Kidney tubule cell (primary cell): ENCODE measurements at regions not wholly inside any gene's neighbourhood (a gene's known extent, or its start where the extent isn't known, plus 50 kb on each side); places are given as distances from the start of the nearest gene placed in this dataset.
"Not testable (repeated sequence)": the region's sequence is repeated elsewhere in the genome, so short reads cannot be mapped to it uniquely, and the experiment has no call there.

Experiments used
- DNase-seq: peaks from one replicate; pipeline ENCODE4 v3.0.0-alpha.2; 2018; ENCODE audit warnings: low spot score

DNA sequence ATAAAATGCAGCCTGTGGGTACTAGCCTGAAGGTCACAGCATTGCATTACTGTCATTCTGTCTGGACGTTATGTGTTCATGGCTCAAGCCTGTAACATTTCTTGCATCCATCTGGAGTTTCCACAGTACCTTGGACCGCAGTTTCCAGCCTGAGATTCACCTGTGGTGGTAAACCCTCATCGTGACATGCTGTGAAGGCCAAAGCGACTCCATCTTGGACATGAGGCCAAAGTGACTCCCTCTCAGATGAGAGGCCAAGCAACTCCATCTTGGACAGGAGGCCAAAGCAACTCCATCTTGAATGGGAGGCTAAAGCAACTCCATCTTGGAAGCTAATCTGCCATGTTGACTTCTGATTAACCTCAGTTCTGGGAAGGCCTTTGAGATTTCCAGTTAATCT, 257.7 kb upstream of the MYT1L start:
- no peak for DNase-seq

DNA sequence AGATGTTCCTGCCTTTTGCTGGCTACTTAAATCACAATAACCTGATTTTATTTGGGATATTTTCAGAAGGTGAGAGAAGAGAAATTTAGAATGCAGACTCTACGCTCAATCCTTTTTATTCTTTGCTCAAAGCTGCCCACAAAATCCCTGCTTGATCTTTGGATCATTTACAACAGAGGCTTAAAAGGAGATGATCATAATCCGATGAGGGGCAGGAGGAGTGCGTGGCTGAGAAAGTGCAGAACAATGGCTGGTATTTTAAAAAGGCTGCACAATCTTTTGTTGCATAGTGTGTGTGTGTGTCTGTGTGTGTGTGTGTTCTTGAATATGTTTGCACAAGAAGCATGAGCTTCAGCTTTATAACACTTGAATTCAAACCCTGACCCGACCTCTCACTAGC, 256.3 kb upstream of the MYT1L start:
- DNase-seq: no peak

DNA sequence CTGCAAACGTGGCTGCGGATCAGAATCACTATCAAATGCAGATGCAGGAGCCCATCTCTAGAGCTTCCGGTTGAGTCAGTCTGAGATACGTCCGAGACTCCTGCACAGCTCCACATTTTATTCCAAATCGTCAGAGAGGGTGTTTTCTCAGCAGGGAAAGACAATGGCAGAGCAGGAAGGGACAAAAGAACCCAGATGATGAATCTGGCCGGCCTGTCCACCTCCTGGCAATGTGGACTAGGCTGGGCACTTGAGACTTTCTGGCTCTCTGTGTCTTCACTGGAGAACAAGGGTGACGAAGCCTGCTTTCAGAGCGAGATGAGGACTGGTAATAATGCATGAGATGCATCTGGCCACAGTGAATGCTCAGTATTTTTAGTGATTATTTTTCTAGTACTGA, 255.9 kb upstream of the MYT1L start:
- no peak for DNase-seq

DNA sequence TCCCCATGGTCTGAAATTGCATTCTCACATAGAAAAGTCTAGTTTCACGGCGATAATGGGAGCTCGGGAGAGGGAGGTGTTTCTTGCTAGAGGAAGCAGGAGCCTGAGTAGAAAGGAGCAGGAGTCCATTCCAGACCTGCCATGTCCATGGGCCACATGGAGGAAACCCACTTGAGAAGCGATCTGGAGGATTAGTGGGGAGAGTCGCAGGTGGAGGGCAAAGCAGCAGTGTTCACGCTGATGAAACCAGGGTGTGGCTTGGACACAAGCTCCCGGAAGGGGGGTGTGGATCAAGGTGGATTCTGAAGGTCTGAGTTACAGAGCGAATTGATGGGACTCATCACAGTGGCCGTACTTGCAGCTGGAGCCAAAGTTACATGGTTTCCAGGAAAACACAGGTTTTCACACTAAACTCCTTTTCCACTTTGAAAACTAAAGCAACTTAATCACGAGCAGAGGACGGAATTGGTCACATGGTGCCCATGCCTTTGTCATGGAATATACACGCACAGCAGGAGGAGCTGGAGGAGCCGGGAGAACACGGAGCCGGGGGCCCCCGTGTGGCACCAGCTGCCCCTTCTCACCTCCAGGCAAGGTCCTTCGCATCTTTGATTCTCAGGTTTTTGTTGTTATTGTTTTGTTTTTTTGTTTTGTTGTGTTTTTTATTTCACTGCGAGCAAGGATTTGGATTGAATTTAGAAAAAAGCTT, 255.1 kb upstream of the MYT1L start:
- no peak for DNase-seq

DNA sequence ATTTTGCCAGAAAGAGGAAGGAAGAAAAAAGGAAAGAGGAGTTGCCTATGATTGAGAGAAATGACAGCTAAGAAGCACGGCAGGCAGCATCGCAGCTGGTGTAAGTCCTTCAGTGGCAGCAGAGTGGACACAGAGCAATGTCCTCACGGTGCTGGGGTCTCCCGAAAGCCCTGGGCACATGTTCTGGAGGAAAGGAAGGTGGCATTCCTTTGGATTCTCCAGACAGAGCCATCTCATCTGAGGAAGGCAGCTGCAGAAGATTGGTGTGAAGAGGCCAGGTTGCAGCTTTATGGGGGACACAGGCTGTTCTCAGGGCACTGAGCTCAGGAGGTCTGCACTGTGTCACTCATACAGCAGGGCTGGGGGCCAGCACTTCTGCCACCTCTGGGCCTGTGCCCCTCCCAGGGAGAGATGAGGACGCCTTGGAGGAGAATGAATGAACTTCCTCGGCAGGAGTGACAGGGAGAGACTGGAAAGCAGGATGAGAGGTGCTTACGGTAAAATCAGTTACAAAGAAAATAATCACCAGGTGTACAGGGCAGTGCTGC, 252.0 kb upstream of the MYT1L start:
- DNase-seq: no peak

DNA sequence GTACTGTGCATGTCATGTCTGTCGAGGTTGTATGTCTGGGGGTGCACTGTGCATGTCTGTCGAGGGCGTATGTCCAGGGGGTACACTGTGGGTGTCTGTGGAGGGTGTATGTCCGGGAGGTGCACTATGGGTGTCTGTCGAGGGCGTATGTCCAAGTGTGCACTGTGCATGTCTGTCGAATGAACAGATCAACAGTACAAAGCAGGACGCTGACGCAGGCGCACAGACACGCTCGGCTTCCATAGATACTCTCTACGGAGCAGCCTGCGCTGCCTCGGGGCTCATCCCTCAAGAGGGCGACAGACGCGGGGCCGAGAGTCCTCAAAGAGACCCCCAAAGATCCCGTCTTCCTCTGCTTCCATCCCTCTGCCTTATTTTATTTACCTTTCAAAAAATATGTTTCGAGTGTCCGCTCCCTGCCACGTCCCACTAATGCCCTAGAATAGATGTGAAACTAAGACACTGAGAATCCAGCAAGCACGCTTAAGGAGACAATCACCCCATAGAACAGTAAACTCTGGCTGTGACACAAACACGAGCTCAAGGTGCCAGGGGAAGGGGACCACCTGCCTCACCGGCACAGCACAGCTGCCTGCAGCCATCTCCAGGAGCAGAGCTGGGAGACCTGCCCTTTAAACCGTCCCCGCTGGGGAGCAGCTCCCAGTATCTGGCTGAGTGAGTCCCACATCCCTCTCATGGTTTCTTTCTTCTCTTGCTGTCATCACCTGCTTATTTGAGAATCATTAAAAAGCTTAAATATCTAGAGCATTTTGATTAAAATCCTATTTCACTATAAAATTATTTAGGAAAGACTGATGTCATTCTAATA, 250.5 kb upstream of the MYT1L start:
- DNase-seq: no peak

DNA sequence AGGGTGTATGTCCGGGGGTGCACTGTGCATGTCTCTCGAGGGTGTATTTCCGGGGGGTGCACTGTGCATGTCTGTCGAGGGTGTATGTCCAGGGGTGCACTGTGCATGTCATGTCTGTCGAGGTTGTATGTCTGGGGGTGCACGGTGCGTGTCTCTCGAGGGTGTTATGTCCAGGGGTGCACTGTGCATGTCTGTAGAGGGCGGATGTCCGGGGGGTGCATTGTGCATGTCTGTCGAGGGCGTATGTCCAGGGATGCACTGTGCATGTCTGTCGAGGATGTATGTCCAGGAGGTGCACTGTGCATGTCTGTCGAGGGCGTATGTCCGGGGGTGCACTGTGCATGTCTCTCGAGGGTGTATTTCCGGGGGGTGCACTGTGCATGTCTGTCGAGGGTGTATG, 249.8 kb upstream of the MYT1L start:
- not testable (repeated sequence) for DNase-seq

DNA sequence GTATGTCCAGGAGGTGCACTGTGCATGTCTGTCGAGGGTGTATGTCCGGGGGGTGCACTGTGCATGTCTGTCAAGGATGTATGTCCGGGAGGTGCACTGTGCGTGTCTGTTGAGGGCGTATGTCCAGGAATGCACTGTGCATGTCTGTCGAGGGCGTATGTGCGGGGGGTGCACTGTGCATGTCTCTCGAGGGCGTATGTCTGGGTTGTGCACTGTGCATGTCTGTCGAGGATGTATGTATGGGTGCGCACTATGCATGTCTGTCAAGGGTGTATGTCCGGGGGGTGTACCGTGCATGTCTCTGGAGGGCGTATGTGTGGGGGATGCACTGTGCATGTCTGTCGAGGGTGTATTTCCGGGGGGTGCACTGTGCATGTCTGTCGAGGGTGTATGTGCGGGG, 249.3 kb upstream of the MYT1L start:
- no peak for DNase-seq

DNA sequence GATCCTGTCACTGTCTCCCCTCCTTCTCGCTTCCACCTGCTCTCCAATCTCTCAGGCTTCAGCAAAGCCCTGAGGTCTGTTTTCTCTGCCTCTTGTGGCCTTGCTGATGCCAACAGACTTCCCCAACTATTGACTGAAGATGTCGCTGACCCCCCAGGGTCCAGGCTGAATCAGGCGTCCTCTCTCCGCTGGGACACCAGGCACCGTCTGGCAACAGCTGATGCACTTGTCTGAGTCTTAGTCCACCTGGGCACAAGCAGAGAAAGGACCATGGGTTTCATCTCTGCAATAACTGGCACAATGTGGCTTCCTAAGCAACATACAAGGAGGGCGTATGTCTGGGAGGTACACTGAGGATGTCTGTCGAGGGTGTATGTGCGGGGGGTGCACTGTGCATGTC, 248.7 kb upstream of the MYT1L start:
- no peak for DNase-seq

DNA sequence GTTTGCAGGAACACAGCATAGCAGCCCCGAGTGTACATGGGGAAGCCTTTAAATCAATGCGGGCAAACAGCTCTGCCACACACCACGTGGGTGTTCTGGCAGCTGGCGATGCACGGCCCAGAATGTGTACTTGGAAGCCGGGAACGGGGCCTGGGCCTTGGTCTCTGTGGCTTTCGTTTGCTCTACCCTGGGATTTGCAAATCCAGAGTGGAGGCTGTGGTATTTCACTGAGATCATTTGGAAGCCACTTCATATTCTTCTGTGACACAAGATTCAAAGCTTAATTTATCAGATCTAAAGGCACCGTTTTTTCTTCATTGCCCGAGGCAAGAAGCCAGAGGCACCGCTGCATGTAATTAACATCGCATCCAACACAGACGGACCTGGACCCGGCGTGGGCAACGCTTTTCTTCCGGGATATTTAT, 246.3 kb upstream of the MYT1L start:
- DNase-seq: no peak

DNA sequence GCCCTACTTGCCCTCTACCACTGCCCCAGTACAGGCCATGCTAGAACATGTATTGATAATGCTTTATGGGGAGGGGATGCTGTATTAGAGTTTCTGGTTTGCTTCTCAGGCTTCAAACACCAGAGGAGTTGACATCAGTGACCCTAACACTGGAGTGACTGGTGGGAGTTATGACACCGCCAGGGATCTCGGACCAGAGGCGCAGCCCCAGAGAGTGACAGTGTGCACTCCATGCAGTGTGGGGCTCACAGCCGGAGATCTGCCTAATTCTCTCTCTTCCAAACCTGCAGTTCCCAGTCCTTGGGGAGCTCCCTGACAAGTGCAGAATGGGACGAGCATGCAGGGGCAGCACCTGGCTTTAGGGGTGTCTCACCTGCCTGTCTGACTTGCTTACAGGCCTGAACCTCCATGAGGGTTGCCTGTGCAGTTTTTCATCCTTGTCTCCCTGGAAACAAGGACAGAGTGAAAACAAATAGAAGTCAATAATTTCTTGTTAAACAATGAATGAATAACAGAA, 244.9 kb upstream of the MYT1L start:
- DNase-seq: no peak

DNA sequence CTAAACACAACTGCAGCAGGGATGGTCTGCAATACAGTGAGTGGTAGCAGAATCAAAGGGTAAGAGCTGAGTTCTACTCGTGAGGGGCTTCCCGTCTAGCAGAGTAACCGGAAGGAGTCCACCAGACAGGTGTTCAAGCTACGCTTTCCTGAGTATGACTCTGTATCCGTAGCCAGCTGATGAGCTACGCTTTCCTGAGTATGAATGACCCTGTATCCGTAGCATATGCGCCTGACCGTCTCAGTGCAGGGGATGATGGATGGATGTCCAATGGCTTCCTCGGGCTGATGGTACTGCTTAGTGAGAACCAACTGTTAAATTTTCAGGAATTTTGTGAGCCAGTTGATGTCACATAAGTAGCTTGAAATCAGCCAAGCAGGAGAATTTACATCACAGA, 244.1 kb upstream of the MYT1L start:
- no peak for DNase-seq

DNA sequence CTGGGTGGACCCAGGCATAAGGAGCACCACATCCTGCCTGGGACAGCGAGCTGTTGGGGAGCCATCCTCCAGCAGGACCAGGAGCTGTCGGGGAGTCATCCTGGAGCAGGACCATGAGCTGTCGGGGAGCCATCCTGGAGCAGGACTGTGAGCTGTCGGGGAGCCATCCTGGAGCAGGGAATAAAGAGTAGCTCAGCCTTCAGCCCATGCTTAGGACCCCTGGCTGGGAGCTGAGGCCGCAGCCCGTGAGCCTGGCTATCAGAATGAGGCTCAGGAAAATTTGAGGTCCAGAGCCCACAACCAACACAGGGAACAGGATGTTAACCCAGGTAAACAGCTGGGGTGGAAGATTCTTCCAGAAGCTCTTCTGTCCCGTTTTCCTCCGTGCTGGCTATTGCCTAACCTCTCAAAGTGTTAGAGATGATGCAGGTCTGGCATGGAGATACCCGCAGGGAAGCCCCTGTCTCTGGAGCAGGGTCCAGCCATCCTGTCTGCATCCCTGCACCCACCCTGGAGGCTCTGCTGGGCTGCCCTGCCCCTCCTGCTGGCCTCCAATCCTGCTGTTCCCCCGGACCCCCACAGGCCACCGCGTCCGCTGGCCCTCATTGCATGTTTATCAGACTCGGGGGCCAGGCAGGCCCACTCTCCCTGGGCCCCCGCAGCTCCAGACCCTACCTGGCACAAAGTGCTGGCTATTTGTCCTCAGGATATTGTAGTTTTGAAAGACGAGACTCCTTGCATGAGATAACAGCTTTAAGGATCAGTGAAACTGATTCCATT, 243.5 kb upstream of the MYT1L start:
- DNase-seq: no peak

DNA sequence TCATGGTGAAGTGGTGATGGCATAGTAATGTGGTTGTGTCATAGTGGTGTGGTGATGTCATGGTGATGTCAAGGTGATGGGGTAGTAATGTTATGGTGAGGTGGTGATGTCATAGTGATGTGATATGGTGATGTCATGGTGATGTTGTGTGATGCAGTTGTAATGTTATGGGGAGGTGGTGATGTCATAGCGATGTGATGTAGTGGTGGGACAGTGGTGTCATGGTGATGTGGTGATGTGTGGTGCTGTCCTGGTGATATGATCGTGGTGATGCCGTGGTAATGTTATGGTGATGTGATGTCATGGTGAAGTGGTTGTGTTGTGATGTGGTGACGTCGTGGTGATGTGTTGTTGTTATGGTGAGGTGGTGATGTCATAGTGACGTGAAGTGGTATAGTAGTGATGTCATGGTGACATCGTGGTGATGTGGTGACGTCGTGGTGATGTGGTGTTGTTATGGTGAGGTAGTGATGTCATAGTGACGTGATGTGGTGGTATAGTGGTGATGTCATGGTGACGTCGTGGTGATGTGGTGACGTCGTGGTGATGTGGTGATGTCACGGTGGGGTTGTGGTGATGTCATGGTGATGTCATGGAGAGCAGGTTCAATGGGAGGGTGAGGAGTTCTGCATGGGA, 242.7 kb upstream of the MYT1L start:
- no peak for DNase-seq

DNA sequence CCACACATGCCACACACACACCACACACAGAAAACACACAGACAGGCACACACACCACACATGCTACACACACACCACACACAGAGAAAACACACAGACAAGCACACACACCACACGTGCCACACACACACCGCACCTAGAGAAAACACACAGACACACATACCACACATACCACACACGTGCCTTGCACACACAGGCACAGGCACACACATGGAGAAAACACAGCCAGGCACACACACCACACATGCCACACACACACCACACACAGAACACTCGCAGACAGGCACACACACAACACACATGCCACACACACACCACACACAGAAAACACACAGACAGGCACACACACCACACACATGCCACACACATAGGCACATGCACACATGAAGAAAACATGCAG, 242.1 kb upstream of the MYT1L start:
- no peak for DNase-seq

DNA sequence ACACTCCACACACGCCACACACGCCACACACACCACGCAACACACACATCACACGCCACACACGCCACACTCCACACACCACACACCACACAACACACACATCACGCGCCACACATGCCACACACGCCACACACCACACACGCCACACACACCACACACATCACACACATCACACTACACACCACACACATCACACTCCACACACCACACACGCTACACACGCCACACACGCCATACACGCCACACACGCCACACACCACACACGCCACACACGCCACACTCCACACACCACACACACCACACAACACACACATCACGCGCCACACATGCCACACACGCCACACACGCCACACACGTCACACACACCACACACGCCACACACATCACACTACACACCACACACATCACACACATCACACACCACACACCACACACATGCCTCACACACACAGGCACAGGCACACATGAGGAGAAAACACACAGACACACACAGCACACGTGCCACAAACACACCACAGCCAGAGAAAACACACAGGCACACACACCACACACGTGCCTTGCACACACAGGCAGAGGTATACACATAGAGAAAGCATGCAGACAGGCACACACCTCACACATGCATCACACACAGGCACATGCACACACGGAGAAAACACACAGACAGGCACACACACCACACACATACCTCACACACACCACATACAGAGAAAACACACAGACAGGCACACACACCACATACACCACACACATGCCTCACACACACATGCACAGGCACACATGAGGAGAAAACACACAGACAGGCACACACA, 241.5 kb upstream of the MYT1L start:
- no peak for DNase-seq

DNA sequence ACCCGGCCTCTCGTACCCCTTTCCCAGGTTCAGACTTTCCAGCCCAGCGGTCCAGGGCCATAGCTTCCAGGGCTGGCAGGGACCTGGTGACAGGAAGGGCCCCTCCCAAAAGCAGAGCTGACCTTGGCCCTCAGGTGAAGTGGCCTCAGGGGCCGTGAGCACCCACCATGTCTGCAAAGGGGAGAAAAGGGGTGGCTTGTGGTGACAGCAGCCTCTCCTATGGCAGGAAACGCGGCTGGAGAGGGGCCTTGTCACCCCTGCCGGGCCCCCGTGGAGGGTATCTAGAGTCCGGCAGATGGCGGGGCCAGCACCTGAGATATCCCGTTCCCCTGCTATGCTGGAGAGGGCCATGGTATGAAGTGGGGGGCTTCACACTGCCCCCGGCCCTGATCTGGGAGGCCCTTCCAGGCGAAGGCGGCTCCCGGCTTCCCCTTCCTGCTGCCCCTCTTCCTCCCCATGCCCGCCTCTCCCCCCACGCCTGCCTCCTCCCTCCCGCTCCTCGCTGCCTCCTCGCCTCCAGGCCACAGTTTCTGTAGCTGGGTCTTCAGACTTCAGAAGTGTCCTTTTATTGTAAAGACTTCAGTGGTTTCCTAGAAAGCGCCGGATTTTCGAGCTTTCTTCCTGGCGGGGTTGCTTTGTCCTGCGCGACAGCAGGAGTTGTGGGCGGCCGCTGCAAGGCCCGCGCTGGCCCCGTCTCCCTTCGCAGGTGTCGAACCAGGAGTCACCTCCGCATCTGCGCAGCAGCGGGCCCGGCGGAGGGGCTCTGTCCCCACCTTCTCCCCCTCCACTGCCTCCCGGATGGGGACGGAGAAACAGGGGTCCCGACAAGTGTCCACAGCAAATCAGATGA, 240.5 kb upstream of the MYT1L start:
- DNase-seq: no peak

DNA sequence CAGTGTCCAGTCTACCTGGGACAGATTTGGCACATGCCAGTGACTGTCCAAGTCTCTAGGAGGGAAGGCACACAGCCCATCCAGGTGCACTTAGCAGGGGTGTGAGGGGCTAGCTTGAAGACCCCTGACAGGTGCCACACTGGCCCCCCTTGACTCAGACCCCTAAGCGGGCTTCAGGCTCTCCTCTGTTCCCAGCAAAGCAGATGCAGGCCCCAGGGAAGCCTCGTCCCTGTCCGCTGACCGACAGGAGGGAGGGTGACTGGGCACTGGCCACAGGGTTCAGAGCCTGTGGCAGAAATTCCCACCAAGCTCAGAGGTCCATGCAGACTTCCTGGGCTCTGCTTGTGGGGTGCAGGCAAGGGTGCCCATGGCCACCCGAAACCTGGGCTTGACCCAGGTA, 239.8 kb upstream of the MYT1L start:
- no peak for DNase-seq

DNA sequence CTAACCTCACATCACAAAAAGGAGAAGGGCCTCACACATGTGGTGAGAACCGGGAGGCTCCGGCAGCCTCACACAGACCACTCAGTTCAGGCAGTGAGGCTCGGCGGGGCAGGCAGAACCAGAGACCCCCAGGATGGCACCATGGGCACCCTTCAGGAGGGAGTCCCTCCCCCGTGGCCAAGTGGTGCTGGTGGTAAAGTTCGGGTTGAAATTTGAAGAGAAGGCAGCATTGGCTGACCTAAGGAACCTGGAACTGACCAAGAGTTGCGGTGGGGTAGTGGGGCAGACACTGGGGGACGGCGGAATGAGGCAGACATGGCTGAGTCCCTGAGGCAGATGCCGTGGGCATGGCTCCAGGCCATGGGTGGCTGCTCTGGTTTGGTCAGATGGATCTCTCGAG, 239.3 kb upstream of the MYT1L start:
- no peak for DNase-seq

DNA sequence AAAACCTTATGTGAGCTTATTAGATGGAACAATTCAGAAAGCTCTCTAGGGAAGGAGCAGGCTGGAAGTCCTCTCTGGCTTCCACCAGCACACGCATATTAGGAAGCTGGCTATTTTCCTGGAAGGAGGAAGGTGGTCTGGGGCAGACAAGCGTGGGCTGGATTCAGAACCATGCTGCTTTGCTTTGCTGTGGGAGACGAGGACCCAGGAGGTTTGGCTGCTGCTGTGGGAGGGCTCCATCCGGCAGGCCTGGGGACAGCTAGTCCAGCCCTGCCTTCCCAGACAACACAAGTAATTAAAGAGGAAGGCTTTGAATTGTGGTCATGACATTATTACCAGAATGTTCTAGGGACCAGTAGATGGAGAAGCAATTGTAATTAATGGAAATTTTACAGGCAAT, 238.8 kb upstream of the MYT1L start:
- no peak for DNase-seq
